K562 (cell line): ENCODE measurements at regions not wholly inside any gene's neighbourhood (a gene's known extent, or its start where the extent isn't known, plus 50 kb on each side); places are given as distances from the start of the nearest gene placed in this dataset.

Source experiments
- ATAC-seq: fragments of 200-7000 bp; cut with Tn5 transposase; 3 replicates; pipeline ENCODE4 v1.9.1; 2020; ENCODE audit warnings: moderate library complexity
- BruUV-seq: library from RNA; stranded (reverse); fragments of 400-500 nt; replicated peaks from 2 replicates; lab custom pipeline; 2021; lab: Mats Ljungman, UMichigan
- CTCF ChIA-PET: fragments of 300-600 bp; formaldehyde crosslinking; extraction: SDS; loops from one replicate; lab custom pipeline; 2021; ENCODE audit warnings: low intra/inter-chr PET ratio; lab: Yijun Ruan, JAX
- POLR2A ChIA-PET: fragments of 300-600, 350-650 bp; sonication (Branson Sonifier 250); formaldehyde crosslinking; extraction: SDS; loops from one replicate; lab custom pipeline; 2021; ENCODE audit warnings: antibody characterized with exemption, inconsistent platforms; lab: Yijun Ruan, JAX
- DNase-seq, 4 experiments: peaks; one replicate each; pipeline versions ENCODE4 v3.0.0 to v3.0.0-alpha.2; 2011 to 2018; ENCODE audit warnings: low spot score in 3 of 4, mixed read lengths in 3 of 4; ENCODE audit errors: extremely low read depth in 1 of 4
- FAIRE-seq: peaks from 2 replicates; lab custom pipeline; 2011; peaks lifted over from hg19 to GRCh38; lab: Jason Lieb, UNC
- H2AFZ ChIP-seq: 2 replicates; pipeline ENCODE4 v1.6.0; 2011; ENCODE audit warnings: low read depth, low read length, control low read depth, inconsistent platforms
- H3K27ac ChIP-seq: fragments of 200-600 bp; 3 replicates; pipeline ENCODE4 v1.8.0; 2011; ENCODE audit warnings: low read depth, mild to moderate bottlenecking, control low read depth, inconsistent platforms, low read length, moderate library complexity, mixed read lengths; ENCODE audit errors: extremely low read depth
- H3K27me3 ChIP-seq, 2 experiments: fragments of 300-600 bp in 1 of 2; 2 replicates in 1 of 2; 3 replicates in 1 of 2; pipeline versions ENCODE4 v1.6.0 to v1.8.0; 2011; ENCODE audit warnings: inconsistent platforms in 2 of 2, low read length in 2 of 2, mild to moderate bottlenecking in 1 of 2, mixed read lengths in 1 of 2, moderate library complexity in 1 of 2; ENCODE audit not compliant: control insufficient read depth in 2 of 2, insufficient read depth in 2 of 2
- H3K36me3 ChIP-seq: fragments of 300-600 bp; 3 replicates; pipeline ENCODE4 v1.8.0; 2011; ENCODE audit warnings: mild to moderate bottlenecking, low read length, inconsistent platforms; ENCODE audit not compliant: control insufficient read depth, insufficient read depth
- H3K4me1 ChIP-seq, 2 experiments: fragments of 200-600 bp in 1 of 2; replicated peaks in 1 of 2; 2 replicates in 1 of 2; 3 replicates in 1 of 2; pipeline versions ENCODE4 v1.5.1 to v1.8.0; 2011; ENCODE audit warnings: inconsistent platforms in 2 of 2, low read length in 2 of 2, mild to moderate bottlenecking in 1 of 2, mixed read lengths in 1 of 2, moderate library complexity in 1 of 2; ENCODE audit not compliant: control insufficient read depth in 2 of 2, insufficient read depth in 2 of 2
- H3K4me2 ChIP-seq: 2 replicates; pipeline ENCODE4 v1.6.1; 2011; ENCODE audit warnings: low read length, control low read depth, inconsistent platforms, mixed read lengths; ENCODE audit not compliant: insufficient read depth
- H3K4me3 ChIP-seq: fragments of 200-600 bp; sonication (generic), shearing (Covaris generic); 2 replicates; pipeline ENCODE4 v1.5.1; 2016; ENCODE audit warnings: control low read depth, inconsistent platforms
- H3K79me2 ChIP-seq: fragments of 200-600 bp; 3 replicates; pipeline ENCODE4 v1.8.0; 2011; ENCODE audit warnings: low read length, inconsistent platforms; ENCODE audit not compliant: control insufficient read depth, insufficient read depth
- H3K9ac ChIP-seq, 2 experiments: 2 replicates each; pipeline versions ENCODE4 v1.6.0 to v1.6.1; 2011; ENCODE audit warnings: low read depth in 2 of 2, low read length in 2 of 2, control low read depth in 1 of 2, inconsistent platforms in 1 of 2, mild to moderate bottlenecking in 1 of 2, mixed read lengths in 1 of 2; ENCODE audit not compliant: insufficient read depth in 1 of 2
- H3K9me1 ChIP-seq: one replicate; pipeline ENCODE4 v1.6.0; 2011; ENCODE audit warnings: inconsistent platforms, mild to moderate bottlenecking, low read length, moderate library complexity; ENCODE audit not compliant: control insufficient read depth, insufficient read depth
- H3K9me3 ChIP-seq: replicated peaks from 2 replicates; pipeline ENCODE4 v1.5.1; 2011; ENCODE audit warnings: low read depth, low read length, inconsistent platforms; ENCODE audit not compliant: control insufficient read depth, insufficient read depth
- H4K20me1 ChIP-seq: replicated peaks from 2 replicates; pipeline ENCODE4 v1.6.1; 2011; ENCODE audit warnings: low read length, inconsistent platforms, mixed read lengths; ENCODE audit not compliant: control insufficient read depth, insufficient read depth
- C11orf30 ChIP-seq: fragments of 450-650 bp; IDR thresholded peaks from 2 replicates; pipeline ENCODE4 v1.6.1; 2016; ENCODE audit warnings: low read depth, mild to moderate bottlenecking
- CAMTA2 ChIP-seq: fragments of 250-450 bp; sonication (Bioruptor Pico); conservative IDR thresholded peaks from 2 replicates; pipeline ENCODE4 v1.5.1; 2022
- ELK3 ChIP-seq: fragments of 450-650 bp; formaldehyde crosslinking; IDR thresholded peaks from 2 replicates; pipeline ENCODE4 v1.4.0; 2020; ENCODE audit warnings: mild to moderate bottlenecking
- ETV6 ChIP-seq, 3 experiments: fragments of 150-350 bp in 1 of 3; sonication (generic) in 1 of 3; formaldehyde crosslinking in 1 of 3; IDR thresholded peaks; 2 replicates each; pipeline versions ENCODE4 v1.6.1 to v1.8.0; 2014 to 2022; ENCODE audit warnings: borderline replicate concordance in 2 of 3, low read depth in 2 of 3, antibody characterized with exemption in 1 of 3, low read length in 1 of 3, mild to moderate bottlenecking in 1 of 3, missing genetic modification reagents in 1 of 3
- HNRNPH1 ChIP-seq: fragments of 200-400 bp; formaldehyde crosslinking; optimal IDR thresholded peaks from 2 replicates; pipeline ENCODE3; 2017; ENCODE audit warnings: low read depth, mild to moderate bottlenecking, low read length, moderate library complexity
- L3MBTL2 ChIP-seq: fragments of 450-650 bp; IDR thresholded peaks from 2 replicates; pipeline ENCODE4 v1.6.1; 2016; ENCODE audit warnings: mild to moderate bottlenecking, moderate library complexity
- MAZ ChIP-seq, 2 experiments: fragments of 450-650 bp in 1 of 2; sonication (generic) in 1 of 2; formaldehyde crosslinking; IDR thresholded peaks in 1 of 2; conservative IDR thresholded peaks in 1 of 2; 2 replicates each; pipeline versions ENCODE4 v1.4.0 to v1.5.0; 2020; ENCODE audit warnings: mild to moderate bottlenecking in 1 of 2, missing genetic modification reagents in 1 of 2
- MCM3 ChIP-seq: fragments of 450-650 bp; IDR thresholded peaks from 2 replicates; pipeline ENCODE4 v1.6.1; 2016
- PKNOX1 ChIP-seq: fragments of 450-650 bp; IDR thresholded peaks from 2 replicates; pipeline ENCODE4 v1.6.1; 2016
- RHOXF2B ChIP-seq: fragments of 250-450 bp; sonication (Bioruptor Pico); conservative IDR thresholded peaks from 2 replicates; pipeline ENCODE4 v1.5.1; 2021
- TFAM ChIP-seq: fragments of 250-450 bp; sonication (Bioruptor Pico); conservative IDR thresholded peaks from 2 replicates; pipeline ENCODE4 v1.5.0; 2021; ENCODE audit warnings: mild to moderate bottlenecking, moderate library complexity
- ZBTB40 ChIP-seq, 2 experiments: fragments of 450-650 bp in 1 of 2; sonication (generic) in 1 of 2; formaldehyde crosslinking in 1 of 2; IDR thresholded peaks; 2 replicates each; pipeline versions ENCODE4 v1.7.1 to v1.9.0; 2016 to 2022; ENCODE audit warnings: inconsistent platforms in 1 of 2, mild to moderate bottlenecking in 1 of 2, missing genetic modification reagents in 1 of 2
- ZNF75A ChIP-seq: fragments of 450-650 bp; formaldehyde crosslinking; IDR thresholded peaks from 2 replicates; pipeline ENCODE4 v1.4.0; 2020; ENCODE audit warnings: mild to moderate bottlenecking
- WGBS: fragments of 100-300 bp; shearing (Covaris generic); methylation state at CpG from one replicate; pipeline ENCODE4 v1.1.6; 2016; ENCODE audit warnings: low coverage, mixed read lengths; ENCODE audit not compliant: insufficient coverage; ENCODE audit errors: missing lambda C conversion rate; 5-methylcytosine and 5-hydroxymethylcytosine counted together
- in situ Hi-C: fragments of 300-500 bp; cut with MboI; formaldehyde crosslinking; loops from 4 replicates; pipeline ENCODE4 v1.15.0; 2018; ENCODE audit warnings: inconsistent platforms, mixed read lengths
- intact Hi-C: fragments of 100-400 bp; cut with micrococcal nuclease; formaldehyde crosslinking; loops from 2 replicates; pipeline ENCODE4 v1.14.2; 2022

- BruUV-seq = no TSS peak
- H2AFZ ChIP-seq = no peak overlapping the region
- H3K27ac ChIP-seq = no peak overlapping the region
- DNase-seq (no peak), FAIRE-seq (no peak), ATAC-seq (no peak)
- intact Hi-C loops (no loop called here), in situ Hi-C loops (no loop called here)
- no peaks in the 10 kb centered on the region; the same call in 1 of the 2 replicates for H3K9me3 ChIP-seq
- no peaks in the 10 kb centered on the region for H3K9me1 ChIP-seq
- H3K4me1 ChIP-seq = no peaks in the 10 kb centered on the region
- H3K36me3 ChIP-seq = no peaks in the 10 kb centered on the region
- no peaks in the 10 kb centered on the region for H3K27me3 ChIP-seq
- 0% methylated on average over 1 of the region's 1 CpG for WGBS
- ChIA-PET CTCF (no interaction called here), POLR2A (no interaction called here)
- no peak overlapping the region for H3K4me3 ChIP-seq
- no peaks in the 10 kb centered on the region for H4K20me1 ChIP-seq
- H3K79me2 ChIP-seq = no peaks in the 10 kb centered on the region
- no peak overlapping the region for H3K4me2 ChIP-seq
- no peak overlapping the region for H3K9ac ChIP-seq
- TF ChIP-seq ZNF75A (CRISPR knock-in tag) = no peak
- no peak for TF ChIP-seq HNRNPH1
- no peak for TF ChIP-seq MAZ (CRISPR knock-in tag; conservative IDR thresholded peaks at IDR 0.05 in 1 of 2, IDR thresholded peaks at IDR 0.05 in 1 of 2)
- TF ChIP-seq PKNOX1 = no peak
- TF ChIP-seq ELK3 = no peak
- TF ChIP-seq RHOXF2B = no peak
- TF ChIP-seq ETV6 (IDR thresholded peaks at IDR 0.05; ENCODE audit: borderline replicate concordance in 1 of 2, low read depth in 2 of 2, low read length in 1 of 2) = no peak
- no peak for TF ChIP-seq ETV6 (CRISPR knock-in tag; IDR thresholded peaks at IDR 0.05; ENCODE audit: borderline replicate concordance)
- TF ChIP-seq C11orf30 = no peak
- no peak for TF ChIP-seq CAMTA2
- no peak for TF ChIP-seq TFAM (CRISPR knock-in tag)
- no peak for TF ChIP-seq ZBTB40 (IDR thresholded peaks at IDR 0.05)
- no peak for TF ChIP-seq ZBTB40 (CRISPR knock-in tag; IDR thresholded peaks at IDR 0.05)
- TF ChIP-seq MCM3 = no peak
- no peak for TF ChIP-seq L3MBTL2
Measured at GRCh38 chr10:81820418-81820817, 54.6 kb upstream of the NRG3 start.
